HAP-1 (cell line): ENCODE measurements at regions not wholly inside any gene's neighbourhood (a gene's known extent, or its start where the extent isn't known, plus 50 kb on each side); places are given as distances from the start of the nearest gene placed in this dataset.
A peak's percentile ranks its signal among the peaks of the same experiment; 100 is the strongest.

Experiments used
- DNase-seq, 2 experiments: peaks; one replicate each; pipeline ENCODE4 v3.0.0-alpha.2; 2016 to 2020; ENCODE audit warnings: low spot score in 2 of 2
- H3K27me3 ChIP-seq: fragments of 250-450 bp; sonication (Bioruptor Pico); 2 replicates; pipeline ENCODE4 v1.5.1; 2020; ENCODE audit warnings: low read depth, mild to moderate bottlenecking, moderate library complexity
- H3K36me3 ChIP-seq: fragments of 250-450 bp; sonication (Bioruptor Pico); replicated peaks from 2 replicates; pipeline ENCODE4 v1.5.1; 2020; ENCODE audit warnings: mild to moderate bottlenecking
- H3K4me1 ChIP-seq: fragments of 250-450 bp; sonication (Bioruptor Pico); 2 replicates; pipeline ENCODE4 v1.5.1; 2020; ENCODE audit warnings: mild to moderate bottlenecking
- H3K4me3 ChIP-seq: fragments of 250-450 bp; sonication (Bioruptor Pico); 2 replicates; pipeline ENCODE4 v1.5.1; 2020; ENCODE audit warnings: mild to moderate bottlenecking, moderate library complexity
- H3K9me3 ChIP-seq: fragments of 250-450 bp; sonication (Bioruptor Pico); 2 replicates; pipeline ENCODE4 v1.5.1; 2020; ENCODE audit warnings: mild to moderate bottlenecking, moderate library complexity
- in situ Hi-C: fragments of 300-500 bp; cut with MboI; formaldehyde crosslinking; loops from 3 replicates; pipeline ENCODE4 v1.14.3; 2020; ENCODE audit warnings: low sequenced_read_pairs, inconsistent platforms, mixed read lengths

DNA sequence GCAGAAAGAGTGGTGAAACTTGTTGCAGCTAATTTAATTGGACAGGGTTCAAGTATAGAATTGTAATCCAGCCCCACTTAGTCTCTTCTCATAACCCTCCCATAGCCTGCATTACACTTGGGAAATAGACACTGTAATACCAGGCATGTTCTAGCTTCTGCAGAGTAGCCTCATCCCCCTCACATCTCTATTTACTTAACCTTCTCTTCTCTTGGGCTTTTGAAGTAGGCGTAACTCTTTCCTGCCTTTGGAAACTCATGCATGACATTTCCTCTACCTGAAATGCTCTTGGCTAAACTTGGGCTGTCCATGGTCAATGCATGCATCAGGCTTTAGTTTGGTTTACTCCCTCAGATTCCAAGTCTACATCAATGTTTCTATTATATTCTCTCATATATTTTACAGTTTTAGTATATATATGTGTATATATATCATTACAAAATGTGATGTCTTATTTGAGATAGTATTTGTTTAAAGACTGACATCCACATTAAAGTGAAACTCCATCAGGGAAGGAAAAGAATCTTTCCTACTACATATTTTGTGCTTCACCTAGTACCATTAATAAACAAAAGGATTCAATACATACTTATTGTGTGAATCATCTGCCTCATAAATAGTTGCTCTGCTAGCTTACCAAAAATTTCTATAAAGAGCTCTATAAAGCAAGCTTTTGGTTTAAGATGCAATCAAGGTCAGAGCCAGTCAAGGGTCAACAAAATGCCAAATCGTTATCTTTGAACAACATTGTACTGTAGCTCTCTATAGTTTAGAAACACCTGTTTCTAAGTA lies 1158.0 kb downstream of the MAT2B start:
- no peak for DNase-seq
- Histone ChIP-seq H3K4me3 (no peak overlapping the region), H3K36me3 (no peaks in the 10 kb centered on the region), H3K27me3 (no peaks in the 10 kb centered on the region), H3K4me1 (no peaks in the 10 kb centered on the region), H3K9me3 (no peaks in the 10 kb centered on the region)
- in situ Hi-C loops, result no loop called here

DNA sequence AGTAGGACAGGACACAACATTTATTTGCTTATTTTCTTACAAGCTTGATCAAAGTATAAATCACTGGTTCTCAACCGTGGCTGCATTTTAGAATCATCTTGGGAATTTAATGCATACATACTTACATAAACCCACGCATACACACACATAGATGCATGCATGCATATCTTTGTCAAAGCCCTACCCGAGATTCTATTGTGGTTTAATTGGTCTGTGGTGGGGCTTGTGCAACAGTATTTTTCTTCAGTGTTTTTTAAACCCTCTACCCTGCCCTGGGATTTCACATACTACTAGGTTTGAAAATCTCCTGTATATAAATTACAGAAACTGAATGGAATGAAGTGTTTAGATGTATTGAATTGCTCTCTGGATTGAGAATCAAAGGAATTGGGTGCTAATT lies 1166.2 kb downstream of the MAT2B start:
- Histone ChIP-seq H3K4me3 (no peak overlapping the region), H3K27me3 (no peaks in the 10 kb centered on the region; the same call in 1 of the 2 replicates), H3K4me1 (no peaks in the 10 kb centered on the region), H3K9me3 (no peaks in the 10 kb centered on the region), H3K36me3 (no peaks in the 10 kb centered on the region)
- no peak for DNase-seq
- in situ Hi-C loops, result no loop called here

DNA sequence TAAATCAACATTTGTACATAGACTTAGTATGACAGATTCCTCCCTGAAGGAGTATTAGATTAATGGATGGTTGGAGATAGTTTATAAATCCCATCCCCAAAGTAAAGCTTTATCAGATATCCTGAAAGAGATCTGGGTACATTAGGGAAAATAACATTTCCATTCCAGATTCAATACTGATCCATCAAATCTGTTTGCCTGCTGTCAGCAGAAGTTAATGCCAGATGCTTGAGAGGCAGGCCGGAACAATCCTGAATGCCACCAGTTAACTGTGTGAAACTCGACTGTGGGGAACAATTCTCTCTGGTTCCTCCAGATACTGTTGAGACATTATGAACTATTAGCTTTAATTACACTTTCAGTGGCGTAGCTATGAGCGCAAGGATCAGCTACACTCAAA lies 1166.8 kb downstream of the MAT2B start:
- Histone ChIP-seq H3K27me3 (no peaks in the 10 kb centered on the region; the same call in 1 of the 2 replicates), H3K36me3 (no peaks in the 10 kb centered on the region), H3K4me1 (no peaks in the 10 kb centered on the region), H3K4me3 (no peak overlapping the region), H3K9me3 (no peaks in the 10 kb centered on the region)
- DNase-seq, result no peak
- in situ Hi-C loops, result no loop called here

DNA sequence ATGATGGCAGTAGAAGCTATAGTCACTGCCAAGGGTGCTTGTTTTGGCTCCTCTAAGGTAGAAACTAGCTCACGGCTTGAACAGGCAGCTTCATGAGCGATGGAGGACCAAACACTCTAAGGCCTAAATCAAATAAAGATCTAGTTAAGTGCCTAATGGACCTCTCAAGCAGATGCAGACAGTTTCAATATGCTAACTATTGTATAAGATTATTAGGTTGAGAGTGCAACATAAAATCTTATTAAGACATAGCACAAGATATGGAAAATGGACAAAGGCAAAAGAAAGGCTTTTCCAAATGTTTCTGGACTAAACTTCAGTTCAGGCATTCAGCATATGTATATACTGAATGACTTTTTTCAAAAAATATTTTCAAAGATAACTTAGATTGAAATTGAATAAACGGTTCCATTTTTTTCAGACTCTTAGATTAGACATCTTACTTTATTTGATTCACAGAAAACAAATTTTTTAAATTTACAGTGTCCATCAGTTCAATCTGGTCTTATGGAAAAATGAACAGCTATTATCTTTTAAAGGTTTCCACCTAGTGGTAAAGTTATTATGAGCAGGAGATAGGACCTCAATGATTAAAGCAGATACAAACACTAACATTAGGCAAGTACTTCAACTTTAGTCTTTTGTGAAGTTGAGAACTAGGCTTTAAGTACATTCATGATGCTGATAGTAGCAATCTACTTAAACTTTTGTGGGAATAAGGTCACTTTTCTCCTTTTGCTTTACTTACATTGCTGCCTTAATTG lies 1167.7 kb downstream of the MAT2B start:
- H3K4me1 ChIP-seq, result no peaks in the 10 kb centered on the region
- H3K4me3 ChIP-seq, result no peak overlapping the region
- DNase-seq, result no peak
- H3K27me3 ChIP-seq, result no peaks in the 10 kb centered on the region; the same call in 1 of the 2 replicates
- in situ Hi-C loops, result no loop called here
- no peaks in the 10 kb centered on the region for H3K36me3 ChIP-seq
- H3K9me3 ChIP-seq, result no peaks in the 10 kb centered on the region

DNA sequence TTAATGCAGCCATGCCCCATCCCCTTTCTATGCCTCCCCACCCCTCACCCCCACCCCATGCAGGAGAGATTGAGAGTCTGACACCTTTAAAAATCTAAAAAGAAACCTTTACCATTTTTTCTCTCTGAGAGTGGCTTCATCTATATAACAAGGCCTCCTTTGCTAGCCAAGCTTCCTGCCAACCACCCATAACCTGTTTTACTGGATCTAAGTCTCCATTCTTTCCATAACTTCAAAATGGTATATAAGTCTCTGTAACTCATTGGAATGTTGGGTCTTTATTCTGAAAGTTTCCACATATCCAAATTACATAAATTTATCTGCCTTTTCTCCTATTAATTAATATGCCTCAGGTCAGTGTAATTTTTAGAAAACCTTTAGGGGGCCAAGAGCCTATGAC lies 1174.0 kb downstream of the MAT2B start:
- no peaks in the 10 kb centered on the region for H3K4me1 ChIP-seq
- H3K27me3 ChIP-seq, result no peaks in the 10 kb centered on the region; the same call in 1 of the 2 replicates
- in situ Hi-C loops, result no loop called here
- no peak overlapping the region for H3K4me3 ChIP-seq
- H3K36me3 ChIP-seq, result no peaks in the 10 kb centered on the region
- H3K9me3 ChIP-seq, result no peaks in the 10 kb centered on the region
- DNase-seq, result no peak

DNA sequence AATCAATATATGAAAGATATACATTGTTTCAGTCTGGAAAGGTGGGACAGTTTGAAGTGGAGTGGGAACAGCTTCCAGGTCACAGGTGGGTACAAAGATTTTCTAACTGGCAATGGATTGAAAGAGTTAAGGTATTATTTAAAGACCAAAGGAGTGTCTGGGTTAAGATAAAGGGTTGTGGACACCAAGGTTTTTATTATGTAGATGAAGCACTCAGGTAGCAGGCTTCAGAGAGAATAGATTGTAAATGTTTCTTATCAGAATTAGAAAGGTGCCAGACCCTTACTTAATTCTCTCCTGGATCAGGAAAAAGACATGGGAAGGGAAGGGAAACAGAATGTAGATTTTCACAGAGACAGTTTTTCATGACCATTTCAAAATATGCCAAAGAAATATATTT lies 1174.8 kb downstream of the MAT2B start:
- in situ Hi-C loops, result no loop called here
- H3K36me3 ChIP-seq, result no peaks in the 10 kb centered on the region
- H3K9me3 ChIP-seq, result no peaks in the 10 kb centered on the region
- no peak for DNase-seq
- no peak overlapping the region for H3K4me3 ChIP-seq
- H3K27me3 ChIP-seq, result no peaks in the 10 kb centered on the region
- no peaks in the 10 kb centered on the region for H3K4me1 ChIP-seq

DNA sequence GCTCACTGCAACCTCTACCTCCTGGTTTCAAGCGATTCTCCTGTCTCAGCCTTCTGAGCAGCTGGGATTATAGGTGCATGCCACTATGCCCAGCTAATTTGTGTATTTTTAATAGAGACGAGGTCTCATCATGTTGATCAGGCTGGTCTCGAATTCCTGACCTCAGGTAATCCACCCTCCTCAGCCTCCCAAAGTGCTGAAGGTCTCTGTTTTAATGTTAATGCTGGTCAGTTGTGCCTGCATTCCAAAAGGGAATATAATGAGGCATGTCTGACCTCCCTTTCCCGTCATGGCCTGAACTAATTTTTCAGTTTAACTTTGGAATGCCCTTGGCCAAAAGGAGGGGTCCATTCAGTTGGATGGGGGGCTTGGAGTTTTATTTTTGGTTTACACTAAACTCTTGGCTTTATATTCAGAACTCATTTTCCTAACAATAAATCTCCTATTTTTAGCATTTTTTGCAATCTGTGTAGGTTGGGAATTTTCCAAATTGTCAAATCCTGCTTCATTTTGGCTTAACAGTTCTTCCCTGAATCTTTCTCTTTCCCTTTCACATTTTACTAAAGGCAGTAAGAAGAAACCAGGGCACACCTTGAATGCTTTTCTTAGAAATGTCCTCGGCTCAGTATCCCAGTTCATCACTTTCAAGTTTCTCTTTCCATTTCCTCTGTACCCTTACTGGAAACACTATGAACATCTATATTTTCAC lies 1175.5 kb downstream of the MAT2B start:
- Histone ChIP-seq H3K4me1 (no peaks in the 10 kb centered on the region), H3K36me3 (no peaks in the 10 kb centered on the region), H3K27me3 (no peaks in the 10 kb centered on the region), H3K9me3 (no peaks in the 10 kb centered on the region), H3K4me3 (no peak overlapping the region)
- in situ Hi-C loops, result no loop called here
- DNase-seq, result no peak

DNA sequence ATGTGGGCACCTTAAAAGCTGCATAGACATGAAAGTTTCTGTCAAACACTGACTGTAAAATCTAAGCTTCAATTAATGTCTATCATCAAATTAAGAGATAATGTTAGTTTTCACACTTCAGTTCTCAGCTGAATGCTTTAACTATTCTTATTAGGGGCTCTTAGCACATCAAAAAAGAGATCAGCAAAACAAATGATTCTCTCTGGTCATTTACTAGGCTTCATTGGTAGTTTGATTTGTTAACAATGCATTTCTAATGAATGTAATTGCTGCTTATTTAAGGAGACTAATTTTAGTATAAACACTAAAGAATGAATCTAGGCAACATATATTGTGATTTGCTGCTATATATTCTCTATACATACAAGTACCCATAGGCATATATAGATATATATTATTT lies 1182.0 kb downstream of the MAT2B start:
- Histone ChIP-seq H3K4me1 (no peaks in the 10 kb centered on the region), H3K4me3 (no peak overlapping the region), H3K9me3 (no peaks in the 10 kb centered on the region), H3K27me3 (peaks cover 9% of the 10 kb centered on the region; the same call in 1 of the 2 replicates), H3K36me3 (no peaks in the 10 kb centered on the region)
- no peak for DNase-seq
- in situ Hi-C loops, result no loop called here

DNA sequence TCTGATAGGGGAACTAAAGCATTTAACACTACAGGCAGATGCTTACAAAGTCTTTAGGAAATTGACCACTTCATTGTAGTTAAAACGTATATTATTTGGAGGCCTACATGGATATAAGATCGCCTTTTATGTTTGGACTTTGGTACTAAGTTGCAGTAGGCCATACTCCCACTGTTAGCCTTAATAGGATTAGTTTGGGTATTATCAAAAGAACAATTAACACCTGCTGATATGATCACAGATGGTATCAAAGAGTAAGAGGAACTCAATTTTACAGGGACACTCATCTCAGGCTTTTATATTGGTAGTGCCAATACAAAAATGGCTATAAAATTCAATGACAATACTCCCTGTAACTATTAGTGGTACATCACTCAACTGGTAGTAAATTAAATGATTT lies 1183.0 kb downstream of the MAT2B start:
- Histone ChIP-seq H3K4me1 (no peaks in the 10 kb centered on the region), H3K36me3 (no peaks in the 10 kb centered on the region), H3K4me3 (no peak overlapping the region), H3K27me3 (peaks cover 9% of the 10 kb centered on the region; the same call in 1 of the 2 replicates), H3K9me3 (no peaks in the 10 kb centered on the region)
- DNase-seq, result peak in 1 of 2 experiments; percentile 43
- in situ Hi-C loops, result no loop called here

DNA sequence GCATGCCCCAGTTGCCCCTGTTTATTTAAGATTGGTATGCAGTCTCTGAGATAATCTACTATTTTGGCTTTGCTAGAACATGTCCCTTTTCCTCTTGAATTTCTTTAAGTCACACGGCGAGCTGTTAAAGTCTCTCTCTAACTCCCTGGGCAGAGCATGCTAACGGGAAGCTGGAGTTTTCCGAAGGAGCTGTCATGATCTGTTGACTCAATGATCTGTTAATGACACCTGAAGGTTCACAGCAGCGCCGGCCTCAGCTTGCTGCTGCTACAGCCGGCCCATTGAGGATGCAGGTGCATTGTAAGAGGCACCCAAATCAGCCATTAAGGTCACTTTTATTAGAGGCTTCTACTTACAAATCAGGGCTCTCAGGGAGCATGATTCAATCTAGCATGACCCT lies 1203.4 kb downstream of the MAT2B start:
- H3K9me3 ChIP-seq, result no peaks in the 10 kb centered on the region
- no peaks in the 10 kb centered on the region for H3K4me1 ChIP-seq
- no peaks in the 10 kb centered on the region for H3K27me3 ChIP-seq
- in situ Hi-C loops, result no loop called here
- H3K36me3 ChIP-seq, result no peaks in the 10 kb centered on the region
- no peak overlapping the region for H3K4me3 ChIP-seq
- no peak for DNase-seq

DNA sequence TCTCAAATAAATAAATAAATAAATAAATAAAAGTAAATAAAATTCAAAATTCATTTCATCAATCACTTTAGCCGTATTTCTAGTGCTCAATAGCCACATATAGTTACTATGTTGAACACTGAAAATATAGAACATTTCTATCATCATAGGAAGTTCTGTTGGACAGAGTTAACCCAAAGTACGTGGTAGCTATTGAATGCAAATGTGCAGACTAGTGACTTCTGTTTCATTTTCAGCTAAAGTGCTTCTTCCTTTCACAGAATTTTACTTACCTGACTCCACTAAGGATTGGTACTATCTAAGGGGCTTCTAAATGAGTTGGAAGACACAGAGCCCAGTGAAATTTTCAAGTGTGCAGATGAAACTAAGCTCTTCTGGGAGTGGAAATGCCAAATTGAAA lies 1208.3 kb downstream of the MAT2B start:
- DNase-seq, result no peak
- Histone ChIP-seq H3K4me1 (no peaks in the 10 kb centered on the region), H3K9me3 (no peaks in the 10 kb centered on the region), H3K27me3 (no peaks in the 10 kb centered on the region), H3K4me3 (no peak overlapping the region), H3K36me3 (no peaks in the 10 kb centered on the region)
- in situ Hi-C loops, result no loop called here

DNA sequence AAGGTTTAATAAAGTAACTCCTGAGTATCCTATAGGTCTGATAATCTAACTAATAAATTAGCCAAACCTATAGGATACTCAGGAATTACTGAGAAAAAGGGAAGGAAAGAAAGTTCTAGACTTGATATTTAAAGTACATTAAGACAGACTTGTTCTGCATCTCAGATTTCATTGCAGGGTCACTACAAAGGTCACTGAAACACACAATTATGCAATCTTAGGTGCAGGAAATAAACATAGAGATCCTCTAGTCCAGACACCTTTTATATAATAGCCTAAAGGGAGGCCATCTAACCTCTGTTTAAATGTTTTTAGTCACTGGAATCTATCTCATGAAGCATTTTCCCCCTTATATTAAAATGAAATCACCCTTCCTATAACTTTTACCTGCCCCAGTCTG lies 1215.7 kb downstream of the MAT2B start:
- no peaks in the 10 kb centered on the region for H3K9me3 ChIP-seq
- H3K36me3 ChIP-seq, result no peaks in the 10 kb centered on the region
- in situ Hi-C loops, result no loop called here
- no peak overlapping the region for H3K4me3 ChIP-seq
- no peaks in the 10 kb centered on the region for H3K4me1 ChIP-seq
- no peak for DNase-seq
- H3K27me3 ChIP-seq, result no peaks in the 10 kb centered on the region

DNA sequence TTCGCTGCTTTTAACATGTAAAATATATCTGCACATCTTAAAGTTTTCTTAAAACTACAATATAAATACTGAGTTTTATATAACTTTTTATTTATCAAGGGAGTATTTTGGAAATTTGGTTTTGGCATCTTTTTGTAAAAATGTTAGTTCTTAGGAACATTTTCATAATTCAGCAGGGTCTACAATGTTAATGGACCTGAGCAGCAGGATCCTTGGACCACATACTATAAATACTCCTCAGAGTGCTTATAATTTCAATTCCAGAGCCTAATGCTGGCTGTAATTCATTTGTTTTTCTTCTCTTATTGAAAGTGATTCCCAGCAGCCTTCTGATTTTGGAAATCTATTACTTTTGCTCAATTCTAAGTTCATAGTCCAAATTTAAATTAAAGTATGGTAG lies 1216.2 kb downstream of the MAT2B start:
- in situ Hi-C loops, result no loop called here
- H3K9me3 ChIP-seq, result no peaks in the 10 kb centered on the region
- no peaks in the 10 kb centered on the region for H3K27me3 ChIP-seq
- H3K4me1 ChIP-seq, result no peaks in the 10 kb centered on the region
- no peak overlapping the region for H3K4me3 ChIP-seq
- no peak for DNase-seq
- no peaks in the 10 kb centered on the region for H3K36me3 ChIP-seq

DNA sequence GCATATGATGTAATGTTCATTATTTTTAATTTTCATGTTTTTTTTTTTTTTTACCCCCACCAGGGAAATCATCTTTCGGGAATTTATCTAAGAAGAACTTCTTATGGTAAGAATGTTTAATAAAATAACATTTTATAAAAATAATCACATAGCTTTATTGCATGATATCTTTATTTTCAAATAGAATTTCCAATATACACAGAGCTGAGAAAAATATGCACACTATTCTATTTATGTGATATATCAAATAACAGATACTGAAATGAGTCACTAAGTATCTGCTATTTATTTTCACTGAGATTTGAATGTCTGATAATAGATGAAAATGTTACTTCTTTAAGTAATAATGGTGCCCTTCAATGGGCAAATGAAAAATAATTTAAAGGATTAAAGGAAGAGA lies 1217.3 kb downstream of the MAT2B start:
- in situ Hi-C loops, result no loop called here
- H3K9me3 ChIP-seq, result no peaks in the 10 kb centered on the region
- H3K4me3 ChIP-seq, result no peak overlapping the region
- no peaks in the 10 kb centered on the region for H3K4me1 ChIP-seq
- DNase-seq, result no peak
- H3K36me3 ChIP-seq, result no peaks in the 10 kb centered on the region
- no peaks in the 10 kb centered on the region for H3K27me3 ChIP-seq
